ENCODE measurements at regions not wholly inside any gene's neighbourhood (a gene's known extent, or its start where the extent isn't known, plus 50 kb on each side); places are given as distances from the start of the nearest gene placed in this dataset.

DNA sequence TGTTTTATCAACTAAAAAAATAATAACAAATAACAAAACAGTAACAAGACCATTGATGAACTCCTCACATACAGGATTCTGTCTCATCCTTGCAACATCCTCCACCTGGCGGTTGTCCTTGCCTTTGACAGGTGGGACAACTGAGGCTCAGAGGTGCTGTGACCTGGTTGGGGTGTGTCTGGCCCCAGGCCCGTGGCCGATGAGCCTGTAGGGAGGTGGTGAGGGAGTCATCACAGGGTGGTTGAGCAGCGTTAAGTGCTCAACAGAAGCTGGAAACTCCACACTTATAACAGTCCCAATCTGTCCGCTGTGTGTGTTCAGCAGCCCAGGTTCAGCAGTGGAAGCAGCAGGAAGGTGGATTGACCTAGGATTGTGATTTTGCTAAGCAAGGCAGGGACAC is 131.6 kb upstream of the RAB12 start:
- FAIRE-seq = no peak

DNA sequence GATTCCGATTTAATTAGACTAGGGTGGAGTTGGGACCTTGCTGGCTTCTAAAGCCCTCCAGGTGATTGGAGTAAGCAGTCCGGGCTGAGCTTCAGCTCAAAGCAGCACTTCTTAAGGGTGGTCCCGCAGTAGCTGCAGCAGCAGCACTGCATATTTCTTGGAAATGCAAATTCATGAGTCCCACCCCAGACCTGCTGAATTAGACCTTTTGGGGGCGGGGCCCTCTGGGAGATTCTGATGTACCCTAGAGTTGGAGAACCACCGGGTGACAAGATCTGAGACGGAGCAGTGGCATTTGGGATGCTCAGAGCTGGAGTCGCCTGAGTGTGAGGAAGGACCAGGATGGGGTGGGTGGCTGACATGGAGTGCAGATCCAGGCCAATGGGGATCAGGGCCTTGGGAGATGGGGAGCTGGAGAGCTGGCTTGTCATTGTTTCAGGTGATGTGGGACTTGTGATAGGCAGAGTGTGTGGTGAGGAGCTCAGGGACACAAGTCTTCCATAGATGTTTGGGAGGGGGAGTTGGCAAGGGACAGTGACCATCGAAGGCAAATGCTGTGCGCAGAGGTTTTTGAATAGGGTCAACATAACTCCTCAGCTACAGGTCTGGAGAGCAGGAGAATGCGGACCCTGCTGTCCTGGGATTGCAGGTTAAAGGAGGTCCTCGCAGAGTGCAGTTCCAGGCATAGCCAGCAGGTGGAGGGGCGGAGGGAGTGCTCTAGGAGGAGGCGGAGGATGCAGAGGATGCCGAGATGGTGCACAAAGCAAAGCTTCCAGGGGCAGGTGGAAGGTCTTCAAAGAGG is 130.9 kb upstream of the RAB12 start:
- Histone ChIP-seq H3K9me3 (no peaks in the 10 kb centered on the region), H3K36me3 (no peaks in the 10 kb centered on the region), H3K27me3 (no peaks in the 10 kb centered on the region), H3K4me3 (no peak overlapping the region), H3K27ac (no peak overlapping the region), H3K4me1 (no peaks in the 10 kb centered on the region)
- TF ChIP-seq, protein P1, sequence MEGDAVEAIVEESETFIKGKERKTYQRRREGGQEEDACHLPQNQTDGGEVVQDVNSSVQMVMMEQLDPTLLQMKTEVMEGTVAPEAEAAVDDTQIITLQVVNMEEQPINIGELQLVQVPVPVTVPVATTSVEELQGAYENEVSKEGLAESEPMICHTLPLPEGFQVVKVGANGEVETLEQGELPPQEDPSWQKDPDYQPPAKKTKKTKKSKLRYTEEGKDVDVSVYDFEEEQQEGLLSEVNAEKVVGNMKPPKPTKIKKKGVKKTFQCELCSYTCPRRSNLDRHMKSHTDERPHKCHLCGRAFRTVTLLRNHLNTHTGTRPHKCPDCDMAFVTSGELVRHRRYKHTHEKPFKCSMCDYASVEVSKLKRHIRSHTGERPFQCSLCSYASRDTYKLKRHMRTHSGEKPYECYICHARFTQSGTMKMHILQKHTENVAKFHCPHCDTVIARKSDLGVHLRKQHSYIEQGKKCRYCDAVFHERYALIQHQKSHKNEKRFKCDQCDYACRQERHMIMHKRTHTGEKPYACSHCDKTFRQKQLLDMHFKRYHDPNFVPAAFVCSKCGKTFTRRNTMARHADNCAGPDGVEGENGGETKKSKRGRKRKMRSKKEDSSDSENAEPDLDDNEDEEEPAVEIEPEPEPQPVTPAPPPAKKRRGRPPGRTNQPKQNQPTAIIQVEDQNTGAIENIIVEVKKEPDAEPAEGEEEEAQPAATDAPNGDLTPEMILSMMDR (IDR thresholded peaks at IDR 0.05) = peak; percentile 53 to 78 (median 75)
- FAIRE-seq = no peak
- WGBS, 2 donors = 40 to 42% methylated on average over 14 of the region's 14 CpGs
- peak; percentile 22 to 92 (median 64) for DNase-seq
- intact Hi-C loops (cut with DNase I) = no loop called here
- ATAC-seq = peak; percentile 68 to 88 (median 84)

More for the DNA sequence above, 131.6 kb upstream of the RAB12 start:
- Histone ChIP-seq H3K36me3 (no peaks in the 10 kb centered on the region), H3K9me3 (no peaks in the 10 kb centered on the region), H3K4me3 (no peak overlapping the region), H3K4me1 (no peaks in the 10 kb centered on the region), H3K27me3 (no peaks in the 10 kb centered on the region), H3K27ac (no peak overlapping the region)
- ATAC-seq (no peak), DNase-seq (no peak)
- TF ChIP-seq, protein P1 (IDR thresholded peaks at IDR 0.05) = no peak
- WGBS, 2 donors = 75 to 77% methylated on average over 5 of the region's 5 CpGs
- intact Hi-C loops (cut with DNase I) = no loop called here

DNA sequence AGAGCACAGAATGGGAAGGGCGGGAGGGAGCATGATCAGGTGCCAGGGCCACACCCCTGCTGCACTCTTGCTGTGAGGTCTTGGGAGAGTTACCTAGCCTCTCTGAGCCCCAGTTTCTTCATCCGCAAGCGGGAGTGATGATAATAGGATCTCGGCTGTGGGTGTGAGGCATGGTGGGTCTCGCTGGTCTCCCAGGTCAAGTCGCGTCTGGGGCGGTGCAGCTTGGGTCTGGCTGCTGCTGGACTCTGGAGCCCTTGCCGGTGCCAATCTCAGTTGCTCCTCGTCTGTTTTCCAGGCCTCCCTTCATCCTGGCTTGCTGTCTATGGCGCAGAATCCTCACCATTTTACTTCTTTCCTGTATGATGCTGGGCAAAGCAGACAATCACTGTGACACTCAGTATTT is 130.3 kb upstream of the RAB12 start:
- H3K36me3 ChIP-seq = no peaks in the 10 kb centered on the region
- 61 to 78% methylated on average over 11 of the region's 11 CpGs for WGBS, 2 donors
- FAIRE-seq (no peak), ATAC-seq (no peak), DNase-seq (no peak)
- intact Hi-C loops (cut with DNase I) = no loop called here
- TF ChIP-seq, protein P1 (IDR thresholded peaks at IDR 0.05) = no peak
- H3K27ac ChIP-seq = no peak overlapping the region
- H3K9me3 ChIP-seq = no peaks in the 10 kb centered on the region
- H3K27me3 ChIP-seq = no peaks in the 10 kb centered on the region
- H3K4me3 ChIP-seq = no peak overlapping the region
- no peaks in the 10 kb centered on the region for H3K4me1 ChIP-seq

DNA sequence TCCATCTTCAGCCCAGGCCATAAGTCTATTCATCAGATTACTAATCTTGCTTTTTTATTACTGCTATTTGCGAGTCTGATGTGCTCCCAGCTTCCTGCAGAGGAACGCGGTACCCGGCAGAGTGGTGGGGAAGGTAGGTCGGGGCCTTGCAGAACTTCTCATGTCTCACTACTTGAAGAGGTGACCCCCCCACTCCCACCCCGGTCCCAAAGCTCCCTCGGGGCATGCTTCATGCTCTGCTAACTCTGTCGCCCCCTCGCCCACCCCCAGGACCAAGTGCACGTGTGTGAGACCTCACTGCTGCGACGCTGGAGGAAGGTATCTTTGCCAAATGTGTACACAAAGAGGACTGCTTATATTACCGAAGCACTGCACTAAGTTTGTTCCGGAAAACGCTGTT is 129.4 kb upstream of the RAB12 start:
- Histone ChIP-seq H3K27ac (no peak overlapping the region), H3K4me3 (no peak overlapping the region), H3K9me3 (no peaks in the 10 kb centered on the region), H3K27me3 (no peaks in the 10 kb centered on the region), H3K36me3 (no peaks in the 10 kb centered on the region), H3K4me1 (no peaks in the 10 kb centered on the region)
- DNase-seq = no peak
- TF ChIP-seq, protein P1 (IDR thresholded peaks at IDR 0.05) = no peak
- FAIRE-seq = no peak
- ATAC-seq = no peak
- intact Hi-C loops (cut with DNase I) = no loop called here
- WGBS, 2 donors = 59 to 65% methylated on average over 15 of the region's 15 CpGs

All from pancreas (tissue), 10 donors.